Psoas muscle (tissue), 7 donors: ENCODE measurements at regions not wholly inside any gene's neighbourhood (a gene's known extent, or its start where the extent isn't known, plus 50 kb on each side); places are given as distances from the start of the nearest gene placed in this dataset.

Source experiments
- ATAC-seq, 4 donors: fragments of 200-7000 bp; cut with Tn5 transposase; one replicate each; pipeline ENCODE4 v1.9.1; 2020; ENCODE audit warnings: moderate library complexity in 3 of 4, mild to moderate bottlenecking in 2 of 4
- DNase-seq, 2 donors: peaks; one replicate each; pipeline ENCODE4 v3.0.0-alpha.2; 2020
- H3K27ac ChIP-seq: fragments of 200-600 bp; one replicate; pipeline ENCODE4 v1.8.0; 2022
- H3K27me3 ChIP-seq, 3 donors: fragments of 200-600 bp in 1 of 3; one replicate each; pipeline versions ENCODE4 v1.6.1 to v1.8.0; 2013 to 2022; ENCODE audit warnings: low read length in 2 of 3, mild to moderate bottlenecking in 2 of 3, moderate library complexity in 1 of 3; ENCODE audit not compliant: insufficient read depth in 3 of 3
- H3K36me3 ChIP-seq, 2 donors: fragments of 200-600 bp in 1 of 2; one replicate each; pipeline versions ENCODE4 v1.6.1 to v1.8.0; 2013 to 2022; ENCODE audit warnings: low read depth in 1 of 2, mild to moderate bottlenecking in 1 of 2, moderate library complexity in 1 of 2; ENCODE audit not compliant: insufficient read depth in 1 of 2
- H3K4me1 ChIP-seq: fragments of 200-600 bp; one replicate; pipeline ENCODE4 v1.8.0; 2022
- H3K4me3 ChIP-seq: fragments of 200-600 bp; one replicate; pipeline ENCODE4 v1.8.0; 2022; ENCODE audit warnings: mild to moderate bottlenecking
- H3K9me3 ChIP-seq: fragments of 200-600 bp; one replicate; pipeline ENCODE4 v1.8.0; 2022
- WGBS, 3 donors: extraction: QIAGEN DNeasy Blood & Tissue Kit; methylation state at CpG; one replicate each; pipeline versions ENCODE4 v1.1.6 to v1.1.7; 2013; 5-methylcytosine and 5-hydroxymethylcytosine counted together
- intact Hi-C, 2 donors: fragments of 100-400 bp; cut with DNase I; formaldehyde crosslinking; loops; one replicate each; pipeline versions ENCODE4 v1.11.0 to v1.14.2; 2022
- TF ChIP-seq, protein P1 (sequence below): fragments of 200-600 bp; IDR thresholded peaks from one replicate; pipeline ENCODE4 v1.8.0; 2022; ENCODE audit warnings: antibody characterized with exemption
- donor health status: healthy with polysubstance abuse.
- donor health status: DM: no; HTN: no; CAD: no; lungs with moderate emphysema.
- donor health status: Bipolar disorder and iron deficiency.
- donor health status: healthy.
- donor health status: DM: yes; HTN: yes; CAD: no.
- donor health status: DM: no; HTN: no; CAD: no.
- donor health status: DM: yes; HTN: yes; CAD: no.

DNA sequence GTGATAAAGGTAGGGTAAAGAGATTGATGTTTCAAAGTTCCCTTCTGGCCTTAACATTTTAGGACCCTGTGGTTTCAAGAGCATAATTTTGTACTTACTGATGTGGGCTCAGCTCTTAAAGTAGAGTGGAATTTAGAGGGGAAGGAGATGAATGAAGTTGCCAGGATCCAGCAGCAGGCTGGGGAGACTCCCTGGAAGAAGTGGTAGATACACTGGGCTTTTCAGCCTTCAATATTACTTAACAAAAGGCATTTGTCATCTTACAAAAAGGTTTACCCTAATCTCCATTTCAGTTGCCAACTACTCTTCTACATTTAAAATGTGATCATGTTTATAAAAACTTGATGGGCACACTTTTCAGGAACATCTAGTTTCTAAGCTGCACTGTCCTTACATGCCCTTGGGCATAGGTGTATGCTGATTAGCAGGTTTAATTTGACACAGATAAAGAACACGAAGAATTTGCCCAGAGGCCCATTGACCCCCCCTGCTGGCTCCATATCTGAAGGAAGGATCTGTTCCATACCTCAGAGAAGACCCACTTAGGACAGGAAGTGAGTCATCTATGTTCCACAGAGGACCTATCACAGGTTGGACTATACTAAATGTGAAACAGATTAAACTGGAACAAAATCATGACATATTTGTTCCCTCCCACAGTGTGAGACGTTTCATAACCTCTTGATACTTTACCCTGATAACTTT is 93.0 kb upstream of the LPP start:
- Histone ChIP-seq H3K4me1 (peaks cover 9% of the 10 kb centered on the region), H3K9me3 (no peaks in the 10 kb centered on the region), H3K27ac (no peak overlapping the region), H3K27me3 (no peaks in the 10 kb centered on the region), H3K4me3 (no peak overlapping the region), H3K36me3 (no peaks in the 10 kb centered on the region)
- TF ChIP-seq, protein P1, sequence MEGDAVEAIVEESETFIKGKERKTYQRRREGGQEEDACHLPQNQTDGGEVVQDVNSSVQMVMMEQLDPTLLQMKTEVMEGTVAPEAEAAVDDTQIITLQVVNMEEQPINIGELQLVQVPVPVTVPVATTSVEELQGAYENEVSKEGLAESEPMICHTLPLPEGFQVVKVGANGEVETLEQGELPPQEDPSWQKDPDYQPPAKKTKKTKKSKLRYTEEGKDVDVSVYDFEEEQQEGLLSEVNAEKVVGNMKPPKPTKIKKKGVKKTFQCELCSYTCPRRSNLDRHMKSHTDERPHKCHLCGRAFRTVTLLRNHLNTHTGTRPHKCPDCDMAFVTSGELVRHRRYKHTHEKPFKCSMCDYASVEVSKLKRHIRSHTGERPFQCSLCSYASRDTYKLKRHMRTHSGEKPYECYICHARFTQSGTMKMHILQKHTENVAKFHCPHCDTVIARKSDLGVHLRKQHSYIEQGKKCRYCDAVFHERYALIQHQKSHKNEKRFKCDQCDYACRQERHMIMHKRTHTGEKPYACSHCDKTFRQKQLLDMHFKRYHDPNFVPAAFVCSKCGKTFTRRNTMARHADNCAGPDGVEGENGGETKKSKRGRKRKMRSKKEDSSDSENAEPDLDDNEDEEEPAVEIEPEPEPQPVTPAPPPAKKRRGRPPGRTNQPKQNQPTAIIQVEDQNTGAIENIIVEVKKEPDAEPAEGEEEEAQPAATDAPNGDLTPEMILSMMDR, result no peak
- peak; percentile 54 to 91 (median 87) for ATAC-seq
- 16 to 57% (median 32%) methylated on average over 2 of the region's 2 CpGs for WGBS, 3 donors
- no peak for DNase-seq
- intact Hi-C loops, result no loop called here

DNA sequence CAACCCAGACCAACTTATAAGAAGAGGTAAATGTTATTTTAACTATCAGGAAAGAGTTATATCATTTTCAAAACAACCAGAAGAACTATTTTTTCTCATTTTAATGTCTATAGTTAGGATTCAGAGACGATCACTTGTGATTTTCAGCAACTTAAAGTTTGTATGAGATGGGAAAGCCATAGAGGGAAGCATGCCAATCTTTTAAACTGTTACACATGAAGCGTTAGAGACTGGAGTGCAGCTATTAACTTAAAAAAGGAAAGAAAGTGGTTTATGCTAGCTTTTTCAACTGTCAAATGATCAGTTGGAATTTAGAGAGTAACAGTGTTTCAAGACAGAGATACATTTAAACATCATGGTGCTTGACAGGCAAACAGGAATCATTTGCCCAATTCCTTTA is 91.7 kb upstream of the LPP start:
- 86 to 89% (median 89%) methylated on average over 2 of the region's 2 CpGs for WGBS, 3 donors
- intact Hi-C loops, result no loop called here
- ATAC-seq (no peak), DNase-seq (no peak)
- H3K4me1 ChIP-seq, result peaks cover 9% of the 10 kb centered on the region
- TF ChIP-seq, protein P1, result no peak
- no peaks in the 10 kb centered on the region for H3K27me3 ChIP-seq
- no peaks in the 10 kb centered on the region for H3K9me3 ChIP-seq
- no peak overlapping the region for H3K4me3 ChIP-seq
- no peak overlapping the region for H3K27ac ChIP-seq
- H3K36me3 ChIP-seq, result no peaks in the 10 kb centered on the region

DNA sequence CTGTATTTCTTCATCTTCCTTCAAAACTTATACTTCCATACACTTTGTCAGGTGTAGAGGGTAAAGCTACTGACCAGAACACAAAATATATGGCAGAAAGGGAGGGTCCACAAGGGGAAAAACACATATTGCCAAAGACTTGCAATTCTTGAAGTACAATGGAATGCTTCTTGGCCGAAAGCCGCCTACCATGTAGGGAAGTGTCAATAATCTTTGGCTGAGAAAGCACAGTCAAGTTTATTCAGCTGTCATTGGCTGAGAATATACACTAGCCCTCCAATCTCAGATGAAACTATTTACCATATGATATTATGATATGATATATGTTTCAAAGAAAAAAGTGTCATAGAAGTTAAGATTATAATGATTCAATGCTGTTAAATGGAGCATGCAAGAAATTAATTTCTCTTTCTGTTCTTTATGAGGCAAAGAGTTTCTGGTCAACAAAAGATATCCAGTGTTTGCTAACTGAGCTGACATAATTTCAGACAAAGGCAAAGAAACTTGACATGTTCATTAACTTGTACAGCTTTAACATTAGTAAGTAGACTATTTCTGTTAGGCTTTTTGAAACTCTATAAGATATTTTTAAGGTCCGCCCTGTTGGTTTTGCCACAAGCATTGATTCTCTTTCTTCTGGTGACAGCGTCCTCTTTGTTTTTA is 89.0 kb upstream of the LPP start:
- WGBS, 3 donors, result 73 to 84% (median 74%) methylated on average over 4 of the region's 4 CpGs
- H3K4me3 ChIP-seq, result no peak overlapping the region
- H3K27ac ChIP-seq, result no peak overlapping the region
- intact Hi-C loops, result no loop called here
- no peaks in the 10 kb centered on the region for H3K9me3 ChIP-seq
- H3K4me1 ChIP-seq, result peaks cover 9% of the 10 kb centered on the region
- TF ChIP-seq, protein P1, result no peak
- DNase-seq, result no peak
- no peak for ATAC-seq
- H3K27me3 ChIP-seq, result no peaks in the 10 kb centered on the region
- H3K36me3 ChIP-seq, result no peaks in the 10 kb centered on the region

DNA sequence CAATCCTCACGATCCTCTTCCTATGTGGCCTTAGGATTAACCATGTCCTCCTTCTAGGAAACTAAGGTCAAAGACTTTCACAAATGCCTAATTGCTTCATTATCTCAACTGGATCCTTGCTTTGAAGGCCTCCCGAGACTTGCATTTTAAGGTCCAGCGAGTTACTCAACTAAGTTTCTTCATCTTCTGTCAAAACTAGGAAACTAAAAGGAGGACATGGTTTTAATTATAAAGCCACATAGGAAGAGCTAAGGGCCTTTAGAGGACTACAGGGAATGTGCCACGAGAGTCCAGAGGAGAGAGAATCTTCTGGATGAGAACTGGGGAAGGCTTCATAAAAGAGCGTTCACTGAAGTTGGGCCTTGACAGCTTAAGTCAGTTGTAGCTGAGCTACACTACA is 87.8 kb upstream of the LPP start:
- intact Hi-C loops, result no loop called here
- Histone ChIP-seq H3K9me3 (no peaks in the 10 kb centered on the region), H3K27ac (no peak overlapping the region), H3K4me3 (no peak overlapping the region), H3K27me3 (no peaks in the 10 kb centered on the region), H3K4me1 (peaks cover 3% of the 10 kb centered on the region), H3K36me3 (no peaks in the 10 kb centered on the region)
- ATAC-seq, result no peak
- TF ChIP-seq, protein P1, result no peak
- WGBS, 3 donors, result 93 to 95% (median 95%) methylated on average over 5 of the region's 5 CpGs
- no peak for DNase-seq
